Spleen (tissue), 11 donors: ENCODE measurements at regions not wholly inside any gene's neighbourhood (a gene's known extent, or its start where the extent isn't known, plus 50 kb on each side); places are given as distances from the start of the nearest gene placed in this dataset.

Source experiments
- DNase-seq: peaks from one replicate; pipeline ENCODE4 v3.0.0-alpha.2; 2020
- H3K27ac ChIP-seq, 8 donors: fragments of 200-600 bp; sonication (generic) in 7 of 8; 1 replicate in 4 of 8; 2 replicates in 4 of 8; pipeline versions ENCODE4 v1.5.0 to v1.8.0; 2016 to 2021; ENCODE audit warnings: inconsistent platforms in 4 of 8, mild to moderate bottlenecking in 4 of 8, moderate library complexity in 1 of 8
- H3K27me3 ChIP-seq, 7 donors: fragments of 200-600 bp; sonication (generic) in 6 of 7; replicated peaks in 1 of 7; 1 replicate in 4 of 7; 2 replicates in 3 of 7; pipeline versions ENCODE4 v1.5.0 to v1.8.0; 2016 to 2021; ENCODE audit warnings: inconsistent platforms in 3 of 7, mild to moderate bottlenecking in 1 of 7
- H3K36me3 ChIP-seq, 6 donors: fragments of 200-600 bp; sonication (generic) in 5 of 6; 1 replicate in 4 of 6; 2 replicates in 2 of 6; pipeline versions ENCODE4 v1.5.0 to v1.8.0; 2016 to 2021; ENCODE audit warnings: inconsistent platforms in 2 of 6
- H3K4me1 ChIP-seq, 6 donors: fragments of 200-600 bp; sonication (generic) in 5 of 6; 1 replicate in 3 of 6; 2 replicates in 3 of 6; pipeline versions ENCODE4 v1.5.0 to v1.8.0; 2016 to 2021; ENCODE audit warnings: inconsistent platforms in 3 of 6
- H3K4me3 ChIP-seq, 8 donors: fragments of 200-600 bp; sonication (generic) in 7 of 8; 1 replicate in 4 of 8; 2 replicates in 4 of 8; pipeline versions ENCODE4 v1.5.0 to v1.8.0; 2016 to 2021; ENCODE audit warnings: inconsistent platforms in 4 of 8, mild to moderate bottlenecking in 4 of 8, moderate library complexity in 2 of 8
- H3K9me3 ChIP-seq, 8 donors: fragments of 200-600 bp; sonication (generic) in 7 of 8; 1 replicate in 4 of 8; 2 replicates in 4 of 8; pipeline versions ENCODE4 v1.5.0 to v1.8.0; 2016 to 2021; ENCODE audit warnings: inconsistent platforms in 4 of 8
- POLR2A ChIP-seq, 3 donors: fragments of 450-650 bp; IDR thresholded peaks; one replicate each; pipeline ENCODE4 v1.5.1; 2017; ENCODE audit warnings: antibody characterized with exemption in 3 of 3, mild to moderate bottlenecking in 1 of 3
- POLR2AphosphoS5 ChIP-seq, 3 donors: sonication (generic); formaldehyde crosslinking; IDR thresholded peaks; one replicate each; pipeline ENCODE4 v1.5.1; 2017; ENCODE audit warnings: antibody characterized with exemption in 3 of 3
- WGBS, 5 donors: extraction: QIAGEN DNeasy Blood & Tissue Kit in 3 of 5; methylation state at CpG; one replicate each; pipeline versions ENCODE4 v1.1.5 to v1.1.7; 2013 to 2018; 5-methylcytosine and 5-hydroxymethylcytosine counted together
- intact Hi-C: fragments of 100-400 bp; cut with DNase I; formaldehyde crosslinking; loops from one replicate; pipeline ENCODE4 v1.15.0; 2023; ENCODE audit warnings: low total_unique reads
- TF ChIP-seq, protein P1 (sequence below), 11 experiments: fragments of 200-600 bp in 7 of 11; fragments of 450-650 bp in 4 of 11; sonication (generic) in 4 of 11; IDR thresholded peaks in 8 of 11; conservative IDR thresholded peaks in 3 of 11; 1 replicate in 7 of 11; 2 replicates in 4 of 11; pipeline versions ENCODE4 v1.4.0 to v1.8.0; 2016 to 2021; ENCODE audit warnings: antibody characterized with exemption in 11 of 11, inconsistent platforms in 4 of 11, mild to moderate bottlenecking in 1 of 11
- donor health status: healthy with polysubstance abuse.
- donor health status: DM: no; HTN: no; CAD: no; lungs with moderate emphysema.
- donor health status: DM: no; HTN: no; CAD: no.
- donor health status: Bipolar disorder and iron deficiency.
- donor health status: healthy.
- donor health status: DM: no; HTN: no; CAD: no.
- donor health status: DM: yes; HTN: yes; CAD: no.

DNA sequence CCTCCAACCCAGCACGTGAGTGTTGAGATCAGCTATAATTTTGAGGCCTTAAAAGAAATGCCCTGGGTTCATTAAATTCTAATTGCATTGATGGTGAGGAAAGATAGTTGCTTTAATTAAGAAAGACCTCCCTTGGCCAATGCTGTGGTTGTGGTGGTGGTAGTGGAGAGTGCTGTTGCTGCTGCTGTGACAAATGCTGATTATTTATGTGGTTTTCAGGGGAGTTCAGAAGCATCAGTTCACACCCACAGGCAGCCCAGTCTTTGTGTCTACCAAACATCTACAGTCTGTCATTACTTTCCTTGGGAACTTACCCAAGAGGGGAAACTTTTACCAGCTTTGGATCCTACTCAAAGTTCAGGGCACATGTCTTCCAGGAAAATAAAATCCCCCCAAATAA lies 178.4 kb upstream of the PARP11 start:
- Histone ChIP-seq H3K9me3 (no peaks in the 10 kb centered on the region), H3K27ac (no peak overlapping the region), H3K36me3 (no peaks in the 10 kb centered on the region), H3K4me1 (no peaks in the 10 kb centered on the region), H3K4me3 (no peak overlapping the region), H3K27me3 (no peaks in the 10 kb centered on the region)
- TF ChIP-seq POLR2A (IDR thresholded peaks at IDR 0.05) (no peak), POLR2AphosphoS5 (IDR thresholded peaks at IDR 0.05) (no peak)
- TF ChIP-seq, protein P1, sequence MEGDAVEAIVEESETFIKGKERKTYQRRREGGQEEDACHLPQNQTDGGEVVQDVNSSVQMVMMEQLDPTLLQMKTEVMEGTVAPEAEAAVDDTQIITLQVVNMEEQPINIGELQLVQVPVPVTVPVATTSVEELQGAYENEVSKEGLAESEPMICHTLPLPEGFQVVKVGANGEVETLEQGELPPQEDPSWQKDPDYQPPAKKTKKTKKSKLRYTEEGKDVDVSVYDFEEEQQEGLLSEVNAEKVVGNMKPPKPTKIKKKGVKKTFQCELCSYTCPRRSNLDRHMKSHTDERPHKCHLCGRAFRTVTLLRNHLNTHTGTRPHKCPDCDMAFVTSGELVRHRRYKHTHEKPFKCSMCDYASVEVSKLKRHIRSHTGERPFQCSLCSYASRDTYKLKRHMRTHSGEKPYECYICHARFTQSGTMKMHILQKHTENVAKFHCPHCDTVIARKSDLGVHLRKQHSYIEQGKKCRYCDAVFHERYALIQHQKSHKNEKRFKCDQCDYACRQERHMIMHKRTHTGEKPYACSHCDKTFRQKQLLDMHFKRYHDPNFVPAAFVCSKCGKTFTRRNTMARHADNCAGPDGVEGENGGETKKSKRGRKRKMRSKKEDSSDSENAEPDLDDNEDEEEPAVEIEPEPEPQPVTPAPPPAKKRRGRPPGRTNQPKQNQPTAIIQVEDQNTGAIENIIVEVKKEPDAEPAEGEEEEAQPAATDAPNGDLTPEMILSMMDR (IDR thresholded peaks at IDR 0.05 in 8 of 11, conservative IDR thresholded peaks at IDR 0.05 in 3 of 11) = no peak
- intact Hi-C loops = no loop called here
- WGBS, 5 donors = 50 to 72% (median 63%) methylated on average over 1 of the region's 1 CpG
- DNase-seq = no peak

DNA sequence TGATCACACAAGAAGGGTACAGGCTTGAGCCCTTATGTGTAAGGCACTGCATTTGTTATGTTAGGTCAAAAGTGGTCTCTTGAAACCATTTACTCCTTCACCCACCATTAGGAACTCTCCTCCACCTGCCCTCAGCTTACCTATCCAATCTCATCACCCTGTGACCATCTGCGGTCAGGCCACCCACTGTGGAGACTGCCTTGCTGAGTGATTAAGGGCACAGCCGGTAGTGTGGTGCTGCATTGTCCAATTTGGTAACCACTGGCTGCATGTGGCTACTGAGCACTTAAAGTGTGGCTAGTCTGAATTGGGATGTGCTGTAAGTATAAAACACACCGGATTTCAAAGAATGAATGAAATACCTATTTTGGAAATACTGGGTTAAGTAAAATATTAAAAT lies 177.1 kb upstream of the PARP11 start:
- H3K4me3 ChIP-seq = no peak overlapping the region
- intact Hi-C loops = no loop called here
- no peak overlapping the region for H3K27ac ChIP-seq
- H3K9me3 ChIP-seq = no peaks in the 10 kb centered on the region
- H3K27me3 ChIP-seq = peaks cover 0 to 5% (median 0%) of the 10 kb centered on the region in 7 donors
- no peaks in the 10 kb centered on the region for H3K36me3 ChIP-seq
- no peaks in the 10 kb centered on the region for H3K4me1 ChIP-seq
- 89 to 99% (median 91%) methylated on average over 3 of the region's 3 CpGs for WGBS, 5 donors
- DNase-seq = no peak
- TF ChIP-seq, protein P1 (IDR thresholded peaks at IDR 0.05 in 8 of 11, conservative IDR thresholded peaks at IDR 0.05 in 3 of 11) = no peak
- TF ChIP-seq POLR2A (IDR thresholded peaks at IDR 0.05) = no peak
- no peak for TF ChIP-seq POLR2AphosphoS5 (IDR thresholded peaks at IDR 0.05)

DNA sequence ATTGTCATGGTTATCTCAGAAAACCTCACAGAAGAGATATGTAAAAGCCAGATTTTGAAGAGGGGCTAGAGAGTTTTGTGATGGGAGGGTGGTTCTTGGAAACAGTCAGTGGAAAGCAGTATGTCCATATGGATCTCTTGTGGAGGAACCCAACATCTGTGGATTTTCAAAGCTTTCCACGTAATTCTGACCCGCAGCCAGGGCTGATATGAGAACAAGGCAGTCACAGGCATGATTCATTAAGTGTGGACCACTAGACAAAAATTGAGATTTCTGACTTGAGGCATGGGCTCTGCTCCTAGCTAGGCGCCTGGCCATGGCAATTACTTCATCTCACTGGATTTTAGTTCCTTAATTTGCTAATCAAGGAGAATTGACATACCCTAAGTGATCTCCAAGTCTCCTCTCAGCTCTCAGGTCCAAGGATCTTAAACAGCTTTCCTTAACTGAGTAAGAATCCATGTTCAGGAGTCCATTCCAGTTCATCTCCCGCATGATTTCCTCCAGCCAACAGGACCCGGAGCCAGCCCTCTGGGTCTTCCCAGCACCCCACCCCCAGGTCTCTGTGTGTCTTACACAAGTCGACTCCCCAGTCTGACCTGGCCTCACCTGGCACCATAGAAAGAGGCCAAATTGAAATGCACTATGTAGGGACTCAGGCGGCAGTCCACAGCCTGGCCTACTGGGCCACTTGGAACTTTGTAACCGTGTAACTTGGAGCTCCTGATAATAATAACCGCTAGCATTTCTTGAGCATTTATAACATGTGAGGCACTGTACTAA lies 176.3 kb upstream of the PARP11 start:
- Histone ChIP-seq H3K4me3 (no peak overlapping the region), H3K9me3 (no peaks in the 10 kb centered on the region), H3K36me3 (no peaks in the 10 kb centered on the region), H3K27me3 (peaks cover 0 to 5% (median 0%) of the 10 kb centered on the region in 7 donors), H3K4me1 (no peaks in the 10 kb centered on the region), H3K27ac (no peak overlapping the region)
- no peak for DNase-seq
- 85 to 91% (median 90%) methylated on average over 9 of the region's 9 CpGs for WGBS, 5 donors
- TF ChIP-seq POLR2A (IDR thresholded peaks at IDR 0.05) (no peak), POLR2AphosphoS5 (IDR thresholded peaks at IDR 0.05) (no peak)
- TF ChIP-seq, protein P1 (IDR thresholded peaks at IDR 0.05 in 8 of 11, conservative IDR thresholded peaks at IDR 0.05 in 3 of 11) = no peak
- intact Hi-C loops = no loop called here

DNA sequence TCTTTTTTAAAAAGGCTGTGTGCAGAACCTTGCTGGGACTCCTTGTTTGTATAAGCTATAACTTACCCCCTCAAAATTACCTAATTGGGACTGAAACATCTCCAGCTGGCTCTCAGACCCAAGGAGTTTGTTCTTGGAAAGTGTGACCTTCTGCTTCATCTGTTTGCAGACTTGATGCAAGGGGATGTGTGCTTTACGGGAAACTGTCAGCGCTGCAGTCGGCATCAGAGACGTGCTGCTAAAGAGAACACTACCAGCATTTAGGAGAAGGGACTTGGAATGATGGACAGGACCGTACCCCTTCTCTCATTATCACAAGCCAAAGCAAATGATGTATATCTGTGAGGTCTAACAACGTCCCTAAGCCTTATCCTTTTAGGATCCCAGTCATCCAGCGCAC lies 174.2 kb upstream of the PARP11 start:
- Histone ChIP-seq H3K36me3 (no peaks in the 10 kb centered on the region), H3K27ac (no peak overlapping the region), H3K27me3 (peaks cover 0 to 5% (median 0%) of the 10 kb centered on the region in 7 donors), H3K4me3 (no peak overlapping the region), H3K4me1 (no peaks in the 10 kb centered on the region), H3K9me3 (no peaks in the 10 kb centered on the region)
- TF ChIP-seq, protein P1 (IDR thresholded peaks at IDR 0.05 in 8 of 11, conservative IDR thresholded peaks at IDR 0.05 in 3 of 11) = no peak
- TF ChIP-seq POLR2A (IDR thresholded peaks at IDR 0.05) = no peak
- no peak for TF ChIP-seq POLR2AphosphoS5 (IDR thresholded peaks at IDR 0.05)
- WGBS, 5 donors = 88 to 94% (median 89%) methylated on average over 7 of the region's 7 CpGs
- intact Hi-C loops = no loop called here
- DNase-seq = no peak
